ENCODE measurements at regions not wholly inside any gene's neighbourhood (a gene's known extent, or its start where the extent isn't known, plus 50 kb on each side); places are given as distances from the start of the nearest gene placed in this dataset.

- no peak for DNase-seq (ENCODE audit: low read depth in 2 of 3, low spot score in 2 of 3)
These were observed 386.6 kb downstream of the YTHDC2 start for GRCh38 chr5:113900141-113900540.

GRCh38 chr5:113900816-113901215 is 387.3 kb downstream of the YTHDC2 start:
- no peak for DNase-seq (ENCODE audit: low read depth in 2 of 3, low spot score in 2 of 3)

- DNase-seq (ENCODE audit: low read depth in 2 of 3, low spot score in 2 of 3), result no peak
These were observed 388.2 kb downstream of the YTHDC2 start for GRCh38 chr5:113901718-113902117.

GRCh38 chr5:113902917-113903660 is 389.6 kb downstream of the YTHDC2 start:
- DNase-seq (ENCODE audit: low read depth in 2 of 3, low spot score in 2 of 3), result no peak

GRCh38 chr5:113909782-113910181 is 396.3 kb downstream of the YTHDC2 start:
- no peak for DNase-seq (ENCODE audit: low read depth in 2 of 3, low spot score in 2 of 3)

- no peak for DNase-seq (ENCODE audit: low read depth in 2 of 3, low spot score in 2 of 3)
These were observed 404.5 kb downstream of the YTHDC2 start for GRCh38 chr5:113917997-113918396.

- no peak for DNase-seq (ENCODE audit: low read depth in 2 of 3, low spot score in 2 of 3)
These were observed 408.8 kb downstream of the YTHDC2 start for GRCh38 chr5:113922343-113922742.

- DNase-seq (ENCODE audit: low read depth in 2 of 3, low spot score in 2 of 3), result no peak
These were observed 422.0 kb downstream of the YTHDC2 start for GRCh38 chr5:113935453-113935852.

DNA sequence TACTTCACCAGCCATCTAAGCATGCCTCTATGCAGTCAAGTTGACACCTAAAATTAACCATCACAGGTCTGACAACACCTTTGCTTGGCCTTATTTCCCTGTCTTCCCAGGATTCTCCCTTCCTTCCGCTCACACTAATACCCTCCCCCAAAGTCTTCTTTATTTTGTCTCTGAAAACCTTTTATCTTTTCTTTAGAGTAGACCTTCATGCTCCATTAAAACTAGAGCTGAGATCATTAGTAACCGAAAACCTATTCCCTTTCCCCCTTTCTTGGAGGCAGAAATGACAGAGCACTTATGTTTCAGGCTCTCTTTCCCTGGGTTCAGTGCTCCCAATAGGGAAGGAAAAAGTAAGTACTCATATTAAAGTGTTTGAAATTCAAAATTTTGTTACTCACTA is 423.8 kb downstream of the YTHDC2 start:
- no peak for DNase-seq (ENCODE audit: low read depth in 2 of 3, low spot score in 2 of 3)

GRCh38 chr5:113939988-113940387 is 421.9 kb upstream of the KCNN2 start:
- DNase-seq (ENCODE audit: low read depth in 2 of 3, low spot score in 2 of 3), result no peak

DNA sequence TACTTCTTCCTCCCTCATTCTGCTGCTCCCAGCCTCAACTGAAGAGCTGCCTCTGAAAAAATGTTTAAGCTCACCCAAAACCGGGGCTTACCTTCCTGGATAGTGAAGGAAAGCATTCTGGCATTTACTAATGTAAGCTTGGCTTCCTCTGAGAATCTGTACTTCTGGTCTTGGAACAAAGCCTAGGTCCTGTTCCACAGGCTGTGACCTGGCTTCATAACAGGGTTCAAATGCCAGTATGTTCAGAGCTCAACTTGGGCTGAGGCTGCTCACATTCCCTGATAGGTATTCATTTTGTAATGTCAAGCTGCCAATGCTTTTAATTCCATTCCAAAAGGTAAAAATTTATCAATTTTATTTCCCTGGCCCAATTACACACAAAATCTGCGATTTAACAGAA is 411.7 kb upstream of the KCNN2 start:
- DNase-seq (ENCODE audit: low read depth in 2 of 3, low spot score in 2 of 3), result no peak

DNA sequence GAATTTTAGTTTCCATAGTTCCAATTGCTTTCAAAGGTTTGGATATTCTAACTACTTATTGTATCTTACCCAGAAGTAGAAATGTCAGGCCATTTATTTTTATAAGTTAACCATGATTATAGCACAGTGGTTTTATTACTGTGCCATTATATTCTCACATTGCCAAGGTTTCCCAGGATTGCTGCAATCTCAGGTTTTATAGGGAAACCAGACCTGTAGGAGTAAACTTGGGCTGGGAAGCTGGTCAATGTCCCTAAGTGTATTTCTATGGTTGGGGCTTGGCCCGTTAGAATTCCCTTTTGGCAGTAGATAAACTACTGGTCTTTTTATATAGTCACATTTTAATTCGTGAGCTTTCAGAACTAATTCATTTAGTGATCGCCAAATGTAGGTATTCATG is 396.6 kb upstream of the KCNN2 start:
- DNase-seq (ENCODE audit: low read depth in 2 of 3, low spot score in 2 of 3), result no peak

DNA sequence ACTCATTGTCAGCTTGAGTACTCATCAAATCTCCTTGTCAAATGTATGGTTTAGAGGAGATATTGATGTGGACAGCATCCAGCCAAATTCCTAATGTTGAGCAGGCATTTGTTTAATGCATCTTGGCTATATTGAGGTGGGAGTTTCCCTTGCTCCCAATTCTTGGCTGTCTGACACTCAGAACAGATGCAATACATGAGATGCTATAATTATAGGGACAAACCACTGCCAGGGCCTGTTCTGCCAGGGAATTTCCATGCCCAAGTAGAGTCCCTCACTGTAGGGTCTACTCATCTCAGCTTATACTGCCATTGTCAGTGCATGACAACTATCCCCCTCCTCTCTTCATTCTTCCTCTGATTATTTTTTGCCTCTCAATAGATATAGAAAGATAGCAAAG is 392.0 kb upstream of the KCNN2 start:
- DNase-seq (ENCODE audit: low read depth in 2 of 3, low spot score in 2 of 3), result no peak

GRCh38 chr5:113971454-113971853 is 390.4 kb upstream of the KCNN2 start:
- no peak for DNase-seq (ENCODE audit: low read depth in 2 of 3, low spot score in 2 of 3)

GRCh38 chr5:113974976-113975375 is 386.9 kb upstream of the KCNN2 start:
- no peak for DNase-seq (ENCODE audit: low read depth in 2 of 3, low spot score in 2 of 3)

- DNase-seq (ENCODE audit: low read depth in 2 of 3, low spot score in 2 of 3), result no peak
These were observed 376.9 kb upstream of the KCNN2 start for GRCh38 chr5:113984928-113985327.

- no peak for DNase-seq (ENCODE audit: low read depth in 2 of 3, low spot score in 2 of 3)
These were observed 376.4 kb upstream of the KCNN2 start for GRCh38 chr5:113985505-113985904.

GRCh38 chr5:113989278-113989912 is 372.5 kb upstream of the KCNN2 start:
- DNase-seq (ENCODE audit: low read depth in 2 of 3, low spot score in 2 of 3), result no peak

DNA sequence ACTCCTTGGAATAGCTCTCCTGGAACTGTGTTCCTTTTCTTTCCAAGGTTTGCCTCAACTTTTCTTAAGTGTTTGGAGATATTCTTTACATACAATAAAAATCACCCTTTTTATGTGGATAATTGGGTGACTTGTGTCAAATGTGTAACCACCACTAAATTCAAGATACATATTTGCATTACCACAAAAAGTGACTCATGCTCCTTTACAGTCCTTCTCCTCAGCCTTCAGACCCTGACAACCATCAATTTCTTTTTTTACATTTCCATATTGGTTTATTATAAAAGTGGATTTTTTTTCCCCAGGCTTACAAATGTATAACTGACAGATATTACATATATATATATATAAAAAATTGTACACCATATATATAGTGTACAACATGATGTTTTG is 372.0 kb upstream of the KCNN2 start:
- DNase-seq (ENCODE audit: low read depth in 2 of 3, low spot score in 2 of 3), result no peak

GRCh38 chr5:114001076-114001475 is 360.8 kb upstream of the KCNN2 start:
- DNase-seq (ENCODE audit: low read depth in 2 of 3, low spot score in 2 of 3), result no peak

GRCh38 chr5:114006582-114006981 is 355.3 kb upstream of the KCNN2 start:
- DNase-seq (ENCODE audit: low read depth in 2 of 3, low spot score in 2 of 3), result no peak

GRCh38 chr5:114007678-114008077 is 354.2 kb upstream of the KCNN2 start:
- no peak for DNase-seq (ENCODE audit: low read depth in 2 of 3, low spot score in 2 of 3)

DNA sequence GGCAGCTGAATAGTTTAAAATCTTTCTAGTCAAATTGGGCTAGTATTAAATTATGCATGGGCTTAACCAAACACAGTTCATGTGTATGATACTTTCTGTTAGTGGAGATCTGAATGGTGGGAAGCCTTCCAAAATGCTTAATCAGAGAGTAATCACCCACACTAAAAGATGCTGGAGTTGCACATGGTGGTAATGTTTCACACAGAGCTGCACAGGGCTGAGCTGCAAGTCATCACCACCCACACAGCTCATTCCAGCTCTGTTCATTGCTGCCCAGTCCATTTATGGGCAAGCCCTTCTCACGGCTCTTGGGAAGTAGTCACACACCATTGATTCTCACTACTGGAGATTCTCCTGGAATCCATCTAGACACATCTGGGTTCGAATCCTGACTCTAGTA is 351.5 kb upstream of the KCNN2 start:
- no peak for DNase-seq (ENCODE audit: low read depth in 2 of 3, low spot score in 2 of 3)

All from hematopoietic multipotent progenitor cell (in vitro differentiated cells).